HG03025 (cell line): ENCODE measurements at regions not wholly inside any gene's neighbourhood (a gene's known extent, or its start where the extent isn't known, plus 50 kb on each side); places are given as distances from the start of the nearest gene placed in this dataset.

Experiments
- ATAC-seq: cut with Tn5 transposase; IDR thresholded peaks from one replicate; pipeline ENCODE4 v1.9.1; 2021; ENCODE audit warnings: mild to moderate bottlenecking, moderate library complexity; ENCODE audit not compliant: unreplicated experiment, low FRiP score

- no peak for ATAC-seq
Observed at GRCh38 chr7:85614684-85615083, 427.8 kb upstream of the SEMA3D start.

GRCh38 chr7:85612514-85612913, 425.7 kb upstream of the SEMA3D start:
- no peak for ATAC-seq

GRCh38 chr7:85608804-85609203, 421.9 kb upstream of the SEMA3D start:
- no peak for ATAC-seq

- ATAC-seq = no peak
Observed at GRCh38 chr7:85602196-85602595, 415.3 kb upstream of the SEMA3D start.

GRCh38 chr7:85600395-85600794, 413.5 kb upstream of the SEMA3D start:
- no peak for ATAC-seq

GRCh38 chr7:85596827-85597226, 410.0 kb upstream of the SEMA3D start:
- no peak for ATAC-seq

GRCh38 chr7:85595750-85596178, 408.9 kb upstream of the SEMA3D start:
- no peak for ATAC-seq

GRCh38 chr7:85593355-85593754, 406.5 kb upstream of the SEMA3D start:
- ATAC-seq = no peak

GRCh38 chr7:85587785-85588184, 400.9 kb upstream of the SEMA3D start:
- no peak for ATAC-seq

GRCh38 chr7:85586091-85586490, 399.2 kb upstream of the SEMA3D start:
- no peak for ATAC-seq

GRCh38 chr7:85583131-85583953, 396.5 kb upstream of the SEMA3D start:
- no peak for ATAC-seq

- ATAC-seq = no peak
Observed at GRCh38 chr7:85573844-85574243, 387.0 kb upstream of the SEMA3D start.

GRCh38 chr7:85573346-85573745, 386.5 kb upstream of the SEMA3D start:
- ATAC-seq = no peak

GRCh38 chr7:85570898-85571297, 384.0 kb upstream of the SEMA3D start:
- no peak for ATAC-seq

GRCh38 chr7:85567983-85568382, 381.1 kb upstream of the SEMA3D start:
- peak; percentile 63 for ATAC-seq

GRCh38 chr7:85566095-85566794, 379.4 kb upstream of the SEMA3D start:
- ATAC-seq = no peak

GRCh38 chr7:85565276-85565675, 378.4 kb upstream of the SEMA3D start:
- no peak for ATAC-seq

- ATAC-seq = no peak
Observed at GRCh38 chr7:85564861-85565260, 378.0 kb upstream of the SEMA3D start.

- ATAC-seq = no peak
Observed at GRCh38 chr7:85561706-85562105, 374.9 kb upstream of the SEMA3D start.

- ATAC-seq = peak; percentile 64
Observed at GRCh38 chr7:85554236-85555178, 367.7 kb upstream of the SEMA3D start.
